ENCODE measurements at regions not wholly inside any gene's neighbourhood (a gene's known extent, or its start where the extent isn't known, plus 50 kb on each side); places are given as distances from the start of the nearest gene placed in this dataset.

DNA sequence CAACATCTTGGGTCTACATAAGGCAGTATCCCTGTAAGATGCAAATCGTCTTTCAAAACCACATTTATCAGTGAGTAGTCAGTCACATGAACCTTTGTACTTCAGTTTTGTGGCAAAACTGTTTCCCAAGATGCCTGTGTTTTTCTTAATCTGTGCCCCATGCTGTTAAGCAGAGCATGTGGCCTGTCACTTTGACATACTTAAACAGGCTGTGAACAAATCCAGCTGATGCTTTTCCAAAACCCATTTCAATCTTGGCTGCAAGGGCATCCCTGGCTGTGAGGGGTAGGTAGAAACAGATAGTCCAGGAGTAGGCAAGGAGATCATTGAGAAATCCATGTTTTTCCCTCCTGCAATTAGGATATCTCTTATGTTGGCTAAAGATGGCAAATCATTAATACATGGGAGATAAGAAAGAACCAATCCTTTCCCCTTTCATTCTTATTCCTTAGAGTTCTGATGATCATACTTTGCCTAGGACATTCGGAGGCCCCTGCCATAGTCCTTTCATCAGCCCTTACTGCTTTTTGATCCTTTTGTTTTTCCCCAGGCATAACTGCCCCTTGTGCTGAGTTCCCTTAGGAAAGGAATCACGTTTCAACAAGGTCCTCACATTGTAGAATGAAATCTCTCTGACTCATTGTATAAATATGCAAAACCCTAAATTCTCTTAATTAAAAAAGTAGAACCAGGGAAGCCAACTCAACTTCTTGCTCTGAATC, 121.1 kb upstream of the EEA1 start:
- Histone ChIP-seq H3K9me3 (no peaks in the 10 kb centered on the region), H3K27ac (no peak overlapping the region), H3K4me1 (no peaks in the 10 kb centered on the region), H3K4me3 (no peak overlapping the region), H3K36me3 (no peaks in the 10 kb centered on the region), H3K27me3 (no peaks in the 10 kb centered on the region)
- no peak for DNase-seq
- TF ChIP-seq CTCF (IDR thresholded peaks at IDR 0.05) = no peak
- TF ChIP-seq POLR2A (IDR thresholded peaks at IDR 0.05) = no peak
- intact Hi-C loops (cut with DNase I; ENCODE audit: low total_unique reads) = no loop called here

DNA sequence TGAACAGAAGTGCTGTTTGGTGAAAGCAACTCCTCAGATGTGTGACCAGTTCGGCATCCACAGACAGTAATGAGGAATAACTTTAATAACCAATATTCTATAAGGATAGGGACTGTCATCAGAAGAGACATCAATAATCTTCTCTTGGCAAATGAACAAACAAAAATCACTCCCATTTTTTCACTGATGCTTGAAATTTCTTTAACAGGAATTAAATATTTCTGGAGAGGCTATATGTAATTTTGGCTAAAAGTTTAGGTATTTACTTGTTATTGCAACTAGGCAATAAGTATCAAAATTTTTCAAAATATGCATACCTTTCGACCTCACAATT, 121.6 kb upstream of the EEA1 start:
- no peak for TF ChIP-seq POLR2A (IDR thresholded peaks at IDR 0.05)
- TF ChIP-seq CTCF (IDR thresholded peaks at IDR 0.05) = no peak
- DNase-seq = no peak
- no peaks in the 10 kb centered on the region for H3K36me3 ChIP-seq
- no peak overlapping the region for H3K27ac ChIP-seq
- no peak overlapping the region for H3K4me3 ChIP-seq
- no peaks in the 10 kb centered on the region for H3K9me3 ChIP-seq
- intact Hi-C loops (cut with DNase I; ENCODE audit: low total_unique reads) = no loop called here
- H3K27me3 ChIP-seq = no peaks in the 10 kb centered on the region
- no peaks in the 10 kb centered on the region for H3K4me1 ChIP-seq

DNA sequence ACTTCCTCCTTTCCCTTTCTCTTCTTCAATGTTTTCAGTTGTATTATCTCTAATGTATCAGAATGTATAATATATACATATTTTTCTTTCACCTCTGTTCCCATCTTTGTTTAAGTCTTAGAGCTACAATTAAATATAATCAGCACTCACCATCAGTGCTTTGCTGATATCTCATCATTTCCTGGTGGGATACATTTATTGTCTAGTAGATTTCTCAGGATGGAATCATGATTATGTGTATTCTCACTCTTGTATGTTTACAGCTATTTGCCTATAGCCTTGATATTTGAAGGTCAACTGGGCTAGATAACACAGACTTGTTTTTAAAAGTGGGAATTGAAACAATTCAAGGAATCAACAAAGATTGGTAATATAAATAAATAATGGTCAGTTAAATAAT, 124.9 kb upstream of the EEA1 start:
- intact Hi-C loops (cut with DNase I; ENCODE audit: low total_unique reads) = no loop called here
- Histone ChIP-seq H3K27ac (no peak overlapping the region), H3K36me3 (no peaks in the 10 kb centered on the region), H3K9me3 (no peaks in the 10 kb centered on the region), H3K4me3 (no peak overlapping the region), H3K27me3 (no peaks in the 10 kb centered on the region), H3K4me1 (no peaks in the 10 kb centered on the region)
- DNase-seq = no peak
- no peak for TF ChIP-seq CTCF (IDR thresholded peaks at IDR 0.05)
- no peak for TF ChIP-seq POLR2A (IDR thresholded peaks at IDR 0.05)

DNA sequence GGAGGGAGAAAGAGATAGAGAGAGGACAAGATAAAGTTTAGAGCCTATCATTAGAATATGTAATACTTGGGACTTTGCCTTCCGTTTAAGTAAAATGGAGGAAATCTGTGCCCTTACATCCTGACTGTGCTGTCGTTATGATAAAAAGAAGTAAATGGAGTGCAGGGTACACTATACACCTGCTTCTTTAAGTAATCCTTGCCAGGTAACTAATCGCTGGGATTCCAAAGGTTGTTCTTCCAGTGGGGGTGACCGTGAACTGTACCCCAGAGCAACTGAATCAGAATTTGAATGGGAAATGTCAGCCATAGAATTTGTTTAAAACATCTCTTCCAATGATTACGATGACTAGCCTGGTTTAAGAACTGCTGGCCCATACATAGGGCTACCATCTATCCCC, 126.1 kb upstream of the EEA1 start:
- intact Hi-C loops (cut with DNase I; ENCODE audit: low total_unique reads) = no loop called here
- Histone ChIP-seq H3K36me3 (no peaks in the 10 kb centered on the region), H3K4me1 (no peaks in the 10 kb centered on the region), H3K27ac (no peak overlapping the region), H3K4me3 (no peak overlapping the region), H3K9me3 (no peaks in the 10 kb centered on the region), H3K27me3 (no peaks in the 10 kb centered on the region)
- no peak for DNase-seq
- TF ChIP-seq CTCF (IDR thresholded peaks at IDR 0.05) (no peak), POLR2A (IDR thresholded peaks at IDR 0.05) (no peak)

GRCh38 chr12:93056971-93057535, 128.0 kb upstream of the EEA1 start:
- intact Hi-C loops (cut with DNase I; ENCODE audit: low total_unique reads) = no loop called here
- DNase-seq = no peak
- Histone ChIP-seq H3K4me3 (no peak overlapping the region), H3K9me3 (no peaks in the 10 kb centered on the region), H3K27ac (no peak overlapping the region), H3K4me1 (no peaks in the 10 kb centered on the region), H3K36me3 (no peaks in the 10 kb centered on the region), H3K27me3 (no peaks in the 10 kb centered on the region)
- TF ChIP-seq CTCF (IDR thresholded peaks at IDR 0.05) (no peak), POLR2A (IDR thresholded peaks at IDR 0.05) (no peak)

All from uterus (tissue), 3 donors.